HL-60 (cell line): ENCODE measurements at regions not wholly inside any gene's neighbourhood (a gene's known extent, or its start where the extent isn't known, plus 50 kb on each side); places are given as distances from the start of the nearest gene placed in this dataset.

ENCODE experiments used
- GABPA ChIP-seq: IDR thresholded peaks from 2 replicates; pipeline ENCODE4 v1.6.1; 2012; ENCODE audit warnings: low read depth
- POLR2AphosphoS5 ChIP-seq: IDR thresholded peaks from 2 replicates; pipeline ENCODE4 v1.6.1; 2012; ENCODE audit warnings: low read depth
- SPI1 ChIP-seq: IDR thresholded peaks from 2 replicates; pipeline ENCODE4 v1.6.1; 2012; ENCODE audit warnings: low read depth, mild to moderate bottlenecking, borderline replicate concordance
- TF ChIP-seq, protein P1 (sequence below): IDR thresholded peaks from one replicate; pipeline ENCODE4 v1.5.1; 2011; ENCODE audit warnings: low read length, control low read depth, inconsistent platforms; ENCODE audit not compliant: insufficient read depth
- TF ChIP-seq, protein P2 (sequence below): IDR thresholded peaks from 2 replicates; pipeline ENCODE4 v1.6.1; 2012; ENCODE audit warnings: low read depth; ENCODE audit not compliant: insufficient replicate concordance

DNA sequence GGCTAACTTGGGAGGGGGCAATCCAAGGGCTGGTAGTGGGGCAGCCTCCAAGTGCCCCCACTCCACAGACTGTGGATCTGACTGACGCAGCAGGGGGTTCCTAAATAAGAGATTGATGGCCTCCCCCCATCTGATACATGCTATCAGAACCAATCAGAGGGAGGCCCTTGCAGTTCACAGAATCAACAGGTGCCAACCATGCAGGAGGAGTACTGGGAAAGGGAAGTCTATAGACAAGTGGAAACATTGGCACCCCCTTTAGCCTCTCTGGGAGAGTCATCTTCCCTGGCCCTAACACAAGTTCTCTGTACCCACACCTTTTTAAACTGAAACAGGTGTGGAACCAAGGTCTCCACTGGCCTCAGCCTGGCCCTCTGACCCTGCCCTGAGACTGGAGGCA, 145.8 kb downstream of the OR2B2 start:
- TF ChIP-seq, protein P1, sequence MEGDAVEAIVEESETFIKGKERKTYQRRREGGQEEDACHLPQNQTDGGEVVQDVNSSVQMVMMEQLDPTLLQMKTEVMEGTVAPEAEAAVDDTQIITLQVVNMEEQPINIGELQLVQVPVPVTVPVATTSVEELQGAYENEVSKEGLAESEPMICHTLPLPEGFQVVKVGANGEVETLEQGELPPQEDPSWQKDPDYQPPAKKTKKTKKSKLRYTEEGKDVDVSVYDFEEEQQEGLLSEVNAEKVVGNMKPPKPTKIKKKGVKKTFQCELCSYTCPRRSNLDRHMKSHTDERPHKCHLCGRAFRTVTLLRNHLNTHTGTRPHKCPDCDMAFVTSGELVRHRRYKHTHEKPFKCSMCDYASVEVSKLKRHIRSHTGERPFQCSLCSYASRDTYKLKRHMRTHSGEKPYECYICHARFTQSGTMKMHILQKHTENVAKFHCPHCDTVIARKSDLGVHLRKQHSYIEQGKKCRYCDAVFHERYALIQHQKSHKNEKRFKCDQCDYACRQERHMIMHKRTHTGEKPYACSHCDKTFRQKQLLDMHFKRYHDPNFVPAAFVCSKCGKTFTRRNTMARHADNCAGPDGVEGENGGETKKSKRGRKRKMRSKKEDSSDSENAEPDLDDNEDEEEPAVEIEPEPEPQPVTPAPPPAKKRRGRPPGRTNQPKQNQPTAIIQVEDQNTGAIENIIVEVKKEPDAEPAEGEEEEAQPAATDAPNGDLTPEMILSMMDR: no peak
- TF ChIP-seq POLR2AphosphoS5 (no peak), GABPA (no peak), SPI1 (no peak)
- TF ChIP-seq, protein P2, sequence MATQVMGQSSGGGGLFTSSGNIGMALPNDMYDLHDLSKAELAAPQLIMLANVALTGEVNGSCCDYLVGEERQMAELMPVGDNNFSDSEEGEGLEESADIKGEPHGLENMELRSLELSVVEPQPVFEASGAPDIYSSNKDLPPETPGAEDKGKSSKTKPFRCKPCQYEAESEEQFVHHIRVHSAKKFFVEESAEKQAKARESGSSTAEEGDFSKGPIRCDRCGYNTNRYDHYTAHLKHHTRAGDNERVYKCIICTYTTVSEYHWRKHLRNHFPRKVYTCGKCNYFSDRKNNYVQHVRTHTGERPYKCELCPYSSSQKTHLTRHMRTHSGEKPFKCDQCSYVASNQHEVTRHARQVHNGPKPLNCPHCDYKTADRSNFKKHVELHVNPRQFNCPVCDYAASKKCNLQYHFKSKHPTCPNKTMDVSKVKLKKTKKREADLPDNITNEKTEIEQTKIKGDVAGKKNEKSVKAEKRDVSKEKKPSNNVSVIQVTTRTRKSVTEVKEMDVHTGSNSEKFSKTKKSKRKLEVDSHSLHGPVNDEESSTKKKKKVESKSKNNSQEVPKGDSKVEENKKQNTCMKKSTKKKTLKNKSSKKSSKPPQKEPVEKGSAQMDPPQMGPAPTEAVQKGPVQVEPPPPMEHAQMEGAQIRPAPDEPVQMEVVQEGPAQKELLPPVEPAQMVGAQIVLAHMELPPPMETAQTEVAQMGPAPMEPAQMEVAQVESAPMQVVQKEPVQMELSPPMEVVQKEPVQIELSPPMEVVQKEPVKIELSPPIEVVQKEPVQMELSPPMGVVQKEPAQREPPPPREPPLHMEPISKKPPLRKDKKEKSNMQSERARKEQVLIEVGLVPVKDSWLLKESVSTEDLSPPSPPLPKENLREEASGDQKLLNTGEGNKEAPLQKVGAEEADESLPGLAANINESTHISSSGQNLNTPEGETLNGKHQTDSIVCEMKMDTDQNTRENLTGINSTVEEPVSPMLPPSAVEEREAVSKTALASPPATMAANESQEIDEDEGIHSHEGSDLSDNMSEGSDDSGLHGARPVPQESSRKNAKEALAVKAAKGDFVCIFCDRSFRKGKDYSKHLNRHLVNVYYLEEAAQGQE: no peak
